ENCODE measurements at regions not wholly inside any gene's neighbourhood (a gene's known extent, or its start where the extent isn't known, plus 50 kb on each side); places are given as distances from the start of the nearest gene placed in this dataset.

- no peak for TF ChIP-seq GATA2 (IDR thresholded peaks at IDR 0.05; ENCODE audit: low read depth, low read length)
- no peak for TF ChIP-seq GATA3 (IDR thresholded peaks at IDR 0.05; ENCODE audit: low read depth, low read length)
These were observed 431.1 kb upstream of the ALCAM start for GRCh38 chr3:104935613-104936012.
